A673 (cell line): ENCODE measurements at regions not wholly inside any gene's neighbourhood (a gene's known extent, or its start where the extent isn't known, plus 50 kb on each side); places are given as distances from the start of the nearest gene placed in this dataset.

Experiments
- BruUV-seq: library from RNA; stranded (reverse); fragments of 400-500 nt; replicated peaks from 2 replicates; lab custom pipeline; 2021; lab: Mats Ljungman, UMichigan
- CTCF ChIA-PET: fragments of 300-600 bp; sonication (Branson Sonifier 250); formaldehyde crosslinking; loops from one replicate; lab custom pipeline; 2022; ENCODE audit warnings: antibody characterized with exemption; lab: Charles Lee
- POLR2A ChIA-PET: fragments of 300-600 bp; sonication (Branson Sonifier 250); formaldehyde crosslinking; loops from one replicate; lab custom pipeline; 2022; ENCODE audit warnings: antibody characterized with exemption; ENCODE audit not compliant: low non-redundant PET; lab: Charles Lee
- DNase-seq: peaks from one replicate; pipeline ENCODE4 v3.0.0-alpha.2; 2015; ENCODE audit warnings: low spot score
- H3K27ac ChIP-seq: fragments of 200-600 bp; sonication (generic); 2 replicates; pipeline ENCODE4 v1.5.1; 2016; ENCODE audit warnings: mixed run types, low read depth, mild to moderate bottlenecking, mixed read lengths, antibody characterized with exemption, low read length; ENCODE audit not compliant: poor library complexity, severe bottlenecking
- H3K27me3 ChIP-seq: fragments of 200-600 bp; sonication (generic); replicated peaks from 2 replicates; pipeline ENCODE4 v1.6.1; 2017; ENCODE audit warnings: mixed run types, low read depth, mild to moderate bottlenecking, mixed read lengths, antibody characterized with exemption, low read length; ENCODE audit not compliant: insufficient read depth, poor library complexity
- H3K36me3 ChIP-seq: fragments of 200-600 bp; sonication (generic); 2 replicates; pipeline ENCODE4 v1.6.1; 2016; ENCODE audit warnings: mixed run types, mild to moderate bottlenecking, mixed read lengths, antibody characterized with exemption, low read length; ENCODE audit not compliant: insufficient read depth, poor library complexity, severe bottlenecking
- H3K4me1 ChIP-seq: fragments of 200-600 bp; sonication (generic); 2 replicates; pipeline ENCODE4 v1.6.1; 2017; ENCODE audit warnings: mixed run types, mild to moderate bottlenecking, mixed read lengths, antibody characterized with exemption, low read length; ENCODE audit not compliant: insufficient read depth, poor library complexity, severe bottlenecking
- H3K4me3 ChIP-seq: fragments of 200-600 bp; sonication (generic); 2 replicates; pipeline ENCODE4 v1.5.1; 2016; ENCODE audit warnings: low read depth, mixed run types, mild to moderate bottlenecking, mixed read lengths, low read length; ENCODE audit not compliant: poor library complexity, severe bottlenecking
- H3K9me3 ChIP-seq: fragments of 200-600 bp; sonication (generic); 2 replicates; pipeline ENCODE4 v1.6.1; 2016; ENCODE audit warnings: mixed run types, low read depth, mild to moderate bottlenecking, mixed read lengths, antibody characterized with exemption, low read length; ENCODE audit not compliant: poor library complexity, severe bottlenecking
- EZH2 ChIP-seq: fragments of 200-600 bp; sonication (generic); IDR thresholded peaks from 2 replicates; pipeline ENCODE4 v1.6.1; 2017; ENCODE audit warnings: borderline replicate concordance, low read depth, mild to moderate bottlenecking, mixed read lengths, antibody characterized with exemption, low read length; ENCODE audit not compliant: poor library complexity, severe bottlenecking
- intact Hi-C: fragments of 100-400 bp; cut with micrococcal nuclease; formaldehyde crosslinking; loops from one replicate; pipeline ENCODE4 v1.10.0; 2022; ENCODE audit not compliant: unreplicated experiment
- TF ChIP-seq, protein P1 (sequence below): fragments of 300-800, 200-600 bp; sonication (generic); conservative IDR thresholded peaks from 2 replicates; pipeline ENCODE4 v1.5.1; 2017; ENCODE audit warnings: low read depth, mild to moderate bottlenecking, antibody characterized with exemption, low read length, moderate library complexity, mixed read lengths

GRCh38 chr12:22923768-22924167, 298.8 kb downstream of the ETNK1 start:
- no TSS peak for BruUV-seq
- Histone ChIP-seq H3K9me3 (no peaks in the 10 kb centered on the region), H3K36me3 (no peaks in the 10 kb centered on the region), H3K4me3 (no peak overlapping the region), H3K27ac (no peak overlapping the region), H3K4me1 (no peaks in the 10 kb centered on the region), H3K27me3 (peaks cover 93% of the 10 kb centered on the region)
- no peak for DNase-seq
- TF ChIP-seq, protein P1, sequence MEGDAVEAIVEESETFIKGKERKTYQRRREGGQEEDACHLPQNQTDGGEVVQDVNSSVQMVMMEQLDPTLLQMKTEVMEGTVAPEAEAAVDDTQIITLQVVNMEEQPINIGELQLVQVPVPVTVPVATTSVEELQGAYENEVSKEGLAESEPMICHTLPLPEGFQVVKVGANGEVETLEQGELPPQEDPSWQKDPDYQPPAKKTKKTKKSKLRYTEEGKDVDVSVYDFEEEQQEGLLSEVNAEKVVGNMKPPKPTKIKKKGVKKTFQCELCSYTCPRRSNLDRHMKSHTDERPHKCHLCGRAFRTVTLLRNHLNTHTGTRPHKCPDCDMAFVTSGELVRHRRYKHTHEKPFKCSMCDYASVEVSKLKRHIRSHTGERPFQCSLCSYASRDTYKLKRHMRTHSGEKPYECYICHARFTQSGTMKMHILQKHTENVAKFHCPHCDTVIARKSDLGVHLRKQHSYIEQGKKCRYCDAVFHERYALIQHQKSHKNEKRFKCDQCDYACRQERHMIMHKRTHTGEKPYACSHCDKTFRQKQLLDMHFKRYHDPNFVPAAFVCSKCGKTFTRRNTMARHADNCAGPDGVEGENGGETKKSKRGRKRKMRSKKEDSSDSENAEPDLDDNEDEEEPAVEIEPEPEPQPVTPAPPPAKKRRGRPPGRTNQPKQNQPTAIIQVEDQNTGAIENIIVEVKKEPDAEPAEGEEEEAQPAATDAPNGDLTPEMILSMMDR: no peak
- no peak for TF ChIP-seq EZH2
- intact Hi-C loops: no loop called here
- ChIA-PET CTCF (no interaction called here), POLR2A (no interaction called here)

- Histone ChIP-seq H3K36me3 (no peaks in the 10 kb centered on the region), H3K27ac (no peak overlapping the region), H3K27me3 (peaks cover 93% of the 10 kb centered on the region), H3K9me3 (no peaks in the 10 kb centered on the region), H3K4me3 (no peak overlapping the region), H3K4me1 (no peaks in the 10 kb centered on the region)
- TF ChIP-seq, protein P1: no peak
- no peak for TF ChIP-seq EZH2
- DNase-seq: no peak
- no TSS peak for BruUV-seq
- intact Hi-C loops: no loop called here
- ChIA-PET CTCF (no interaction called here), POLR2A (no interaction called here)
Observed at GRCh38 chr12:22924391-22924790, 299.4 kb downstream of the ETNK1 start.

DNA sequence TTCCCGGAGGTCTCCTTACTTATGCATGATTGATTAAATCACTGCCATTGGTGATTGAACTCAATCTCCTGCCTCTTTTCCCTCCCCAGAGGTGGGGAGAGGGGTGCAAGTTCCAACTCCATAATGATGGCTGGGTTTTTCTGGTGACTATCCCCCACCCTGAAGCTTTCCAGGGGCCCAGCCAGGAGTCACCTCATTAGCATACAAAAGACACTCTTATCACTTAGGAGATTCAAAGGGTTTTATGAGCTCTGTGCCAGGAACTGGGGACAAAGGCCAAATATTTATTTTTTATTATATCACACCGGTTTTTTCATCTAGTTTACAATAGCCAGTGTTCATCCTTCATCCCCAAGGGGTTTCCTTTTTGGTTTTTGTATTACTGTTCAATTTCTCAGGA, 300.7 kb downstream of the ETNK1 start:
- DNase-seq: no peak
- POLR2A ChIA-PET: no interaction called here
- no peak for TF ChIP-seq EZH2
- TF ChIP-seq, protein P1: no peak
- peaks cover 93% of the 10 kb centered on the region for H3K27me3 ChIP-seq
- H3K4me3 ChIP-seq: no peak overlapping the region
- H3K9me3 ChIP-seq: no peaks in the 10 kb centered on the region
- no peak overlapping the region for H3K27ac ChIP-seq
- no peaks in the 10 kb centered on the region for H3K36me3 ChIP-seq
- BruUV-seq: no TSS peak
- H3K4me1 ChIP-seq: no peaks in the 10 kb centered on the region
- CTCF ChIA-PET: no interaction called here
- intact Hi-C loops: no loop called here
